A673 (cell line): ENCODE measurements at regions not wholly inside any gene's neighbourhood (a gene's known extent, or its start where the extent isn't known, plus 50 kb on each side); places are given as distances from the start of the nearest gene placed in this dataset.

Experiments
- EZH2 ChIP-seq: fragments of 200-600 bp; sonication (generic); IDR thresholded peaks from 2 replicates; pipeline ENCODE4 v1.6.1; 2017; ENCODE audit warnings: borderline replicate concordance, low read depth, mild to moderate bottlenecking, mixed read lengths, antibody characterized with exemption, low read length; ENCODE audit not compliant: poor library complexity, severe bottlenecking
- TF ChIP-seq, protein P1 (sequence below): fragments of 300-800, 200-600 bp; sonication (generic); conservative IDR thresholded peaks from 2 replicates; pipeline ENCODE4 v1.5.1; 2017; ENCODE audit warnings: low read depth, mild to moderate bottlenecking, antibody characterized with exemption, low read length, moderate library complexity, mixed read lengths

DNA sequence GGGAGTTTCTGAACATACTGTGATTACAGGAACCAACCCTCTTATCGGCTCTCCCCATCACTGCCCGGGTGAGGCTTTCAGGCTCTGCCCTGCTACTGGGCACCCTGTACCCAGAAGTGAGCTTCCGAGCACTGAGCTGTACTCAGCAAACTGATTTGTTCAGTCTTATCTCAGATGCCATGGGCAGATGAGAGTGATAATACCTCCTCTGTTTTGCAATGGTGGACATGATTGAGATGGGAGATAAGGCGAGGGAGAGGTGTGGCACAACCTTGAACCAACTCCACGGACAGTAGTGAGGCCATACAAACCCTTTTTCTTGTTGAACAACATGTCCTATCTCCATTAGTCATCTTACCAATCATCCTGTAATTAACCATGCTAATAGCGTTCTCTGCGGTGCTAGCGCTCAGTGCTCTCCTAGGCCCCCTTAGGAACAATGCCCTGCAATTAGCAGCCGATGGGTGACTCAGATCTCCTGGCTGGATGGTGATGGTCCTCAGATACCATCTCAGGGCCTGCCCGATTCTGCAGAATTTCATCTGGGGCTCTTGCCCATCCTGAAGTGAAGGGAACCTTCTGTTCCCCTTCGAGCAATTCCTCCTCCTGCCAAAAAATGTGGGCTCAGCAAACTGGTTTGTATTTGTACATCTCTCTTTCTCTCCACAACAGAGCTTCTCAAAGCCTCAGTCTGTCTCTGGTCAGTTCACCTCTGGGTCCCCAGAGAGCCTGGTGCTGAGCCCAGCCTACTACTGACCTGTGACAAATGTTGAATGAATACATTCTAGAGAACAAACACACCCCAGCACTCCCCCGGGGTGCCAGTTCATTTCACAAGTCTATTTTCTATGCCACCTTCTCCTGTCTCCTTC is 139.3 kb upstream of the IRX3 start:
- TF ChIP-seq, protein P1, sequence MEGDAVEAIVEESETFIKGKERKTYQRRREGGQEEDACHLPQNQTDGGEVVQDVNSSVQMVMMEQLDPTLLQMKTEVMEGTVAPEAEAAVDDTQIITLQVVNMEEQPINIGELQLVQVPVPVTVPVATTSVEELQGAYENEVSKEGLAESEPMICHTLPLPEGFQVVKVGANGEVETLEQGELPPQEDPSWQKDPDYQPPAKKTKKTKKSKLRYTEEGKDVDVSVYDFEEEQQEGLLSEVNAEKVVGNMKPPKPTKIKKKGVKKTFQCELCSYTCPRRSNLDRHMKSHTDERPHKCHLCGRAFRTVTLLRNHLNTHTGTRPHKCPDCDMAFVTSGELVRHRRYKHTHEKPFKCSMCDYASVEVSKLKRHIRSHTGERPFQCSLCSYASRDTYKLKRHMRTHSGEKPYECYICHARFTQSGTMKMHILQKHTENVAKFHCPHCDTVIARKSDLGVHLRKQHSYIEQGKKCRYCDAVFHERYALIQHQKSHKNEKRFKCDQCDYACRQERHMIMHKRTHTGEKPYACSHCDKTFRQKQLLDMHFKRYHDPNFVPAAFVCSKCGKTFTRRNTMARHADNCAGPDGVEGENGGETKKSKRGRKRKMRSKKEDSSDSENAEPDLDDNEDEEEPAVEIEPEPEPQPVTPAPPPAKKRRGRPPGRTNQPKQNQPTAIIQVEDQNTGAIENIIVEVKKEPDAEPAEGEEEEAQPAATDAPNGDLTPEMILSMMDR = no peak
- no peak for TF ChIP-seq EZH2
